ENCODE measurements at regions not wholly inside any gene's neighbourhood (a gene's known extent, or its start where the extent isn't known, plus 50 kb on each side); places are given as distances from the start of the nearest gene placed in this dataset.
"Not testable (repeated sequence)": the region's sequence is repeated elsewhere in the genome, so short reads cannot be mapped to it uniquely, and the experiment has no call there.

GRCh38 chr7:124247691-124248090, 214.8 kb upstream of the TMEM229A start (continued):
- TF ChIP-seq ZNF839 (CRISPR knock-in tag; IDR thresholded peaks at IDR 0.05; ENCODE audit: borderline replicate concordance) (no peak), HOXA5 (CRISPR knock-in tag; IDR thresholded peaks at IDR 0.05) (no peak)

- no peak overlapping the region for H3K4me2 ChIP-seq (ENCODE audit: low read depth, low read length)
- peak; percentile 44 for DNase-seq (ENCODE audit: low spot score)
- no peak overlapping the region for H3K27ac ChIP-seq (ENCODE audit: extremely low read length, insufficient read depth, low read length)
- no peak for TF ChIP-seq ZNF891 (CRISPR knock-in tag; IDR thresholded peaks at IDR 0.05)
- TF ChIP-seq U2AF2 (IDR thresholded peaks at IDR 0.05; ENCODE audit: low read depth, low read length) = no peak
- TF ChIP-seq TP53 (CRISPR knock-in tag; conservative IDR thresholded peaks at IDR 0.05) = peak; percentile 95; the same call in 1 of the 2 replicates
- ATAC-seq = peak; percentile 30; the same call in 1 of the 3 replicates
- H4K20me1 ChIP-seq (ENCODE audit: insufficient read depth, low read length) = no peaks in the 10 kb centered on the region
- ChIA-PET POLR2A (no interaction called here), CTCF (ENCODE audit: low intra/inter-chr PET ratio, low total read pairs) (no interaction called here)
- no TSS peak for BruUV-seq (replicated peaks)
- intact Hi-C loops (cut with micrococcal nuclease; ENCODE audit: unreplicated experiment) = no loop called here
- FAIRE-seq = no peak
- 30% methylated on average over 2 of the region's 2 CpGs for WGBS (ENCODE audit: low lambda C conversion rate)
- peak overlapping the region; percentile 1 for H2AFZ ChIP-seq (ENCODE audit: low read length)
- no peaks in the 10 kb centered on the region for H3K9me3 ChIP-seq (ENCODE audit: low read length)
- in situ Hi-C loops (cut with HindIII; ENCODE audit: extremely low pct_ligation_motif_present, low pct_unique_long_range_greater_than_20kb) = no loop called here
- H3K4me1 ChIP-seq (ENCODE audit: insufficient read depth, low read length) = peaks cover 8% of the 10 kb centered on the region
- no peak overlapping the region for H3K9ac ChIP-seq (ENCODE audit: insufficient read depth, low read depth, low read length)
- H3K79me2 ChIP-seq (ENCODE audit: insufficient read depth, low read length) = no peaks in the 10 kb centered on the region
- H3K36me3 ChIP-seq (replicated peaks in 1 of 2; ENCODE audit: control insufficient read depth in 1 of 2, insufficient read depth in 2 of 2, low read length in 2 of 2) = no peaks in the 10 kb centered on the region
- H3K4me3 ChIP-seq (replicated peaks in 1 of 3; ENCODE audit: insufficient read depth in 1 of 3, low read depth in 2 of 3, low read length in 3 of 3) = no peak overlapping the region
- no peaks in the 10 kb centered on the region for H3K27me3 ChIP-seq (ENCODE audit: control insufficient read depth in 1 of 2, insufficient read depth in 2 of 2, low read length in 2 of 2)
Observed at GRCh38 chr7:124246262-124246863, 213.5 kb upstream of the TMEM229A start.

- H3K9me3 ChIP-seq (ENCODE audit: low read length); in situ Hi-C loops (cut with HindIII; ENCODE audit: extremely low pct_ligation_motif_present, low pct_unique_long_range_greater_than_20kb); H2AFZ ChIP-seq (ENCODE audit: low read length); H3K27ac ChIP-seq (ENCODE audit: extremely low read length, insufficient read depth, low read length); H3K9ac ChIP-seq (ENCODE audit: insufficient read depth, low read depth, low read length); DNase-seq (ENCODE audit: low spot score); CTCF ChIA-PET (ENCODE audit: low intra/inter-chr PET ratio, low total read pairs); FAIRE-seq; H3K36me3 ChIP-seq (replicated peaks in 1 of 2; ENCODE audit: control insufficient read depth in 1 of 2, insufficient read depth in 2 of 2, low read length in 2 of 2); POLR2A ChIA-PET; H3K27me3 ChIP-seq (ENCODE audit: control insufficient read depth in 1 of 2, insufficient read depth in 2 of 2, low read length in 2 of 2); ATAC-seq; intact Hi-C loops (cut with micrococcal nuclease; ENCODE audit: unreplicated experiment); H3K4me1 ChIP-seq (ENCODE audit: insufficient read depth, low read length); H4K20me1 ChIP-seq (ENCODE audit: insufficient read depth, low read length); H3K4me2 ChIP-seq (ENCODE audit: low read depth, low read length); H3K79me2 ChIP-seq (ENCODE audit: insufficient read depth, low read length); BruUV-seq (replicated peaks); H3K4me3 ChIP-seq (replicated peaks in 1 of 3; ENCODE audit: insufficient read depth in 1 of 3, low read depth in 2 of 3, low read length in 3 of 3): not testable (repeated sequence)
Observed at GRCh38 chr7:124244469-124244868, 211.6 kb upstream of the TMEM229A start.
